HG03354 (cell line): ENCODE measurements at regions not wholly inside any gene's neighbourhood (a gene's known extent, or its start where the extent isn't known, plus 50 kb on each side); places are given as distances from the start of the nearest gene placed in this dataset.

Experiments
- ATAC-seq: cut with Tn5 transposase; IDR thresholded peaks from one replicate; pipeline ENCODE4 v1.9.1; 2021; ENCODE audit warnings: mild to moderate bottlenecking; ENCODE audit not compliant: unreplicated experiment, poor library complexity, severe bottlenecking

GRCh38 chr13:34417896-34418295 lies 524.2 kb upstream of the NBEA start:
- no peak for ATAC-seq

GRCh38 chr13:34419025-34419424 lies 523.0 kb upstream of the NBEA start:
- ATAC-seq, result no peak

GRCh38 chr13:34419755-34420154 lies 522.3 kb upstream of the NBEA start:
- no peak for ATAC-seq

GRCh38 chr13:34420702-34421346 lies 521.2 kb upstream of the NBEA start:
- no peak for ATAC-seq

GRCh38 chr13:34421347-34421719 lies 520.7 kb upstream of the NBEA start:
- no peak for ATAC-seq

GRCh38 chr13:34421858-34422475 lies 520.1 kb upstream of the NBEA start:
- no peak for ATAC-seq

- ATAC-seq, result no peak
These were observed 519.1 kb upstream of the NBEA start for GRCh38 chr13:34422956-34423355.

- no peak for ATAC-seq
These were observed 516.6 kb upstream of the NBEA start for GRCh38 chr13:34425327-34425949.

- no peak for ATAC-seq
These were observed 513.2 kb upstream of the NBEA start for GRCh38 chr13:34428911-34429310.

- no peak for ATAC-seq
These were observed 511.8 kb upstream of the NBEA start for GRCh38 chr13:34430294-34430693.

GRCh38 chr13:34431827-34432581 lies 510.1 kb upstream of the NBEA start:
- ATAC-seq, result no peak

GRCh38 chr13:34435338-34435737 lies 506.7 kb upstream of the NBEA start:
- no peak for ATAC-seq

GRCh38 chr13:34437873-34438272 lies 504.2 kb upstream of the NBEA start:
- no peak for ATAC-seq

- ATAC-seq, result no peak
These were observed 489.2 kb upstream of the NBEA start for GRCh38 chr13:34452831-34453230.

- no peak for ATAC-seq
These were observed 483.0 kb upstream of the NBEA start for GRCh38 chr13:34458756-34459715.

- no peak for ATAC-seq
These were observed 482.2 kb upstream of the NBEA start for GRCh38 chr13:34459856-34460255.

GRCh38 chr13:34462843-34463242 lies 479.2 kb upstream of the NBEA start:
- ATAC-seq, result no peak

GRCh38 chr13:34464011-34464410 lies 478.1 kb upstream of the NBEA start:
- ATAC-seq, result no peak

- no peak for ATAC-seq
These were observed 476.6 kb upstream of the NBEA start for GRCh38 chr13:34465423-34465922.
